GM10266 (cell line): ENCODE measurements at regions not wholly inside any gene's neighbourhood (a gene's known extent, or its start where the extent isn't known, plus 50 kb on each side); places are given as distances from the start of the nearest gene placed in this dataset.

Experiments used
- DNase-seq: peaks from one replicate; pipeline ENCODE4 v3.0.0; 2012; ENCODE audit errors: extremely low spot score
- CTCF ChIP-seq: IDR thresholded peaks from 2 replicates; pipeline ENCODE4 v1.5.1; 2012; ENCODE audit warnings: mild to moderate bottlenecking, low read depth; ENCODE audit not compliant: control insufficient read depth, insufficient read depth; ENCODE audit errors: missing control alignments

- no peak for DNase-seq
- no peak for TF ChIP-seq CTCF
Observed at GRCh38 chr6:15930207-15930606, 198.7 kb upstream of the MYLIP start.

GRCh38 chr6:15929685-15930084 is 199.2 kb upstream of the MYLIP start:
- DNase-seq, result no peak
- no peak for TF ChIP-seq CTCF

- TF ChIP-seq CTCF, result no peak
- DNase-seq, result no peak
Observed at GRCh38 chr6:15927531-15928225, 201.2 kb upstream of the MYLIP start.

GRCh38 chr6:15926256-15926655 is 202.6 kb upstream of the MYLIP start:
- DNase-seq, result no peak
- no peak for TF ChIP-seq CTCF

- DNase-seq, result no peak
- TF ChIP-seq CTCF, result no peak
Observed at GRCh38 chr6:15924893-15925292, 204.0 kb upstream of the MYLIP start.

- DNase-seq, result no peak
- no peak for TF ChIP-seq CTCF
Observed at GRCh38 chr6:15922510-15923250, 206.2 kb upstream of the MYLIP start.

GRCh38 chr6:15921243-15921642 is 207.6 kb upstream of the MYLIP start:
- no peak for TF ChIP-seq CTCF
- no peak for DNase-seq
